HG02642 (cell line): ENCODE measurements at regions not wholly inside any gene's neighbourhood (a gene's known extent, or its start where the extent isn't known, plus 50 kb on each side); places are given as distances from the start of the nearest gene placed in this dataset.

ENCODE experiments used
- ATAC-seq: cut with Tn5 transposase; IDR thresholded peaks from one replicate; pipeline ENCODE4 v1.9.1; 2021; ENCODE audit warnings: mild to moderate bottlenecking; ENCODE audit not compliant: unreplicated experiment, poor library complexity

DNA sequence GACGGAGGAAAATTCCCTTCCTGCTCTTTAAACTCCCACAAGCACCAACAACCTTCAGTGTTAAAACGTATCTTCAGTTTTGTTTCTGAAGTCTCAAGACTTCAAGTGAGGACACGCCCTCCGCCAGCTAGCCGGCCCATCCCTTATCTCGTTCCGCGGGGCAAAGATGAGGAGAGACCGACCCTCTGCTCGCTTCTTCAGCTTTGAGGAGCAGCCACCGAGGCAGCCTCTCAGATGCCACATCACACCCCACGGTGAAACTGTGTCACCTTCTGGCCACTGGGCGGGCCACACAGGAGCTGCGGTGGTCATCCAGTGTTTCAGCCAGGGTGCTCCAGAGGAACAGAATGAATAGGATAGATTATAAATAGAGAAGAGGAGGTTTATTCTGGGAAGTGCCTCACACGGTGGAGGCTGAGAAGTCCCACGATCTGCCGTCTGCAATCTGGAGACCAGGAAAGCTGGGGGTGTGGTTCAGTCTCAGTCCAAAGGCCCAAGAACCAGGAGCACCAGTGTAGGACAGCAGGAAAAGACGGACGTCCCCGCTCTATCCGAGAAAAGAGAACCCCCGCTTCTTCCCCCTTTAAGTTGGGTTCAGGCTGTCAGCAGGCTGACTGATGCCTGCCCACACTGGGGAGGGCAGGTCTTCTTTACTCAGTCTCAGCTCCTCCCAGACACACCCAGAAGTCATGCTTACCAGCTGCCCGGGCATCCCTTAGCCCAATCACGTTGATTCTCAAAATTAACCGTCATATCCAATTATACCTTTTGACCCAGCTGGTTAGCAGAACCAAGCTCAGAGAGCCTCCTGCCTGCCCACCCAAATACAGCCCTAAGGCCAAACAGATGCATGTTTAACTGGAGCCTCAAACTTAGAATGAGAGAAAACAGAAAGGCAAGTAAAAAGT is 399.7 kb upstream of the ID2 start:
- ATAC-seq, result no peak

DNA sequence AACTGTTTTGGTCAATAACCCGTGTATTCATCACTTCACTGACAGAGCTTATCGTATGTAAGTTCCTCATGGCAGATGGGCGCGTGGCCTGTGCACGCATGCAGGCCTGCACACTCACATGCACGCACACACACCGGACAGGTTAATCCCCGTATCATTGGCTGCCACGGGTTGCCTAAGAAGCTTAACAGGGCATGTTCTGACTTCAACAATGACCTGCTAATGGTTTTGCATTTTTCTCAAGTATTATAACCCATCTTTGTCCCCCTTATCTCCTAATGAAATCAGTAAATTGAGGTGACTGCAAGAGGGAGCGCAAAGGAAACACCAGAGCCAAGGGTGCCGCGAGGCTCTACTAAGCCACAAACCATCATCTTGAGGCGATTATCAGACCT is 399.0 kb upstream of the ID2 start:
- no peak for ATAC-seq

DNA sequence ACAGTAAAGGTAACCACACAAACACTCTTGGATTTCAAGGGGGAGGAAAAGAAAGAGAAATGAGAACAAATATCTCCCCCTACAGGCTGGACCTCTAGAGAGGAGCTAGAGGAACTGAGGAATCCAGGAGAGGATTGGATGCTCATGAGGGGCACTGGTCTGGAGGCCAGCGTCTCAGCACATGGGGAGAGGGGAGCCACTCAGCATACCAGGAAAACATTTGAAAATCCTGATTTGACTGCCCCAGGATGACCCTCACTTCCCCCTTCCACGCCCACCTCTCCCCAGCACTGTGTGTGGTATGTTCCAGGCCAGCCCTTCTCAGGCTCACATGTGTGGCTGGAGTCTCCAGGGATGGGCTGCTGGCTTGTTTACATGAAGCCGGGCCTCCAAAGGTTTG is 396.8 kb upstream of the ID2 start:
- no peak for ATAC-seq

DNA sequence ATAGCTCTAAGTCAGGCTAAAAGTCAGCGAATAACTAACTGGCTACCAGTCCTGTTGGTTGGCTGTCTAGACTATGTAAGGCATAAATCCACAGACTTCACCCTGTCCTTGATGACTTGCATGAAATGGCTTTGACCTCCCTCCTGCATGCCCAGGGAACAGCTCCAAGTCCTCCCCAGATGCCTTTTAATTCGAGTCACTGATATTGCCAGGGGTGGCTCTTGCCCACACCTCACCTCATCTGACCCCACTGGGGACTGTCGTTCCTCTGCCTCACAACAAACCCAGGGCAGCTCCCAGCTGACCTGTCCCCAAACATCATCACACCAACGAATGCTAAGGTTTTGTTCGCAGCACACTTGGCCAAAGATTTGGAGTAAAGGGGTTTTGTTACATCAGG is 396.0 kb upstream of the ID2 start:
- ATAC-seq, result no peak

DNA sequence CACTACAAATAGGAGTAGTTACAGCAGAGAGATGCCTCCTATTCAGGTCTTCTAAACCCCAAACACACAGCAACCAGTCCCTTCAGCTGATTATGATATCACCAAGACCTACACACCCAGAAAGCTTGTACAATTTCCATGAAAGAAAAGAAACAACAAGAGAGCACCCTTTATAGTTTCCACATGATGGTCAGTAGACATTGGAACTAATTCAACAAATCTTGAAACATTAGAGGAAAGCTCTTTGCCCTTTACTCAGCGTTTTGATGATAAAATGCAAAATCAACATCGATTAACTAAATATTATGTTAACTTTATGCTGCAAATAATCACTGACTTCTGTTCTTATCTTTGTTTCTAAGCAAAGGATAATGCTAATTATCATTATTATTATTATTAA is 393.6 kb upstream of the ID2 start:
- no peak for ATAC-seq

DNA sequence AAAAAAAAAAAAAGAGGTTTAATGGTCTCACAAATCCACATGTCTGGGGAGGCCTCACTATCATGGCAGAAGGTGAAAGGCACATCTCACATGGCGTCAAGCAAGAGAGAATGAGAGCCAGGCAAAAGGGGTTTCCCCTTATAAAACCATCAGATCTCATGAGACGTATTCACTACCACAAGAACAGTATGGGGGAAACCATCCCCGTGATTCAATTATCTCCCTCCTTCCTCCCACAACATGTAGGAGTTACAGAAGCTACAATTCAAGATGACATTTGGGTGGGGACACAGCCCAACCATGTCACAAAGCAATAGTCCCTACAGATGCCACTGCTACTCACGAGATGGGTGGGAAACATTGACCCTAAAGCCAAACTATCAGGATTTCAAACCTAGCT is 392.7 kb upstream of the ID2 start:
- ATAC-seq, result no peak

DNA sequence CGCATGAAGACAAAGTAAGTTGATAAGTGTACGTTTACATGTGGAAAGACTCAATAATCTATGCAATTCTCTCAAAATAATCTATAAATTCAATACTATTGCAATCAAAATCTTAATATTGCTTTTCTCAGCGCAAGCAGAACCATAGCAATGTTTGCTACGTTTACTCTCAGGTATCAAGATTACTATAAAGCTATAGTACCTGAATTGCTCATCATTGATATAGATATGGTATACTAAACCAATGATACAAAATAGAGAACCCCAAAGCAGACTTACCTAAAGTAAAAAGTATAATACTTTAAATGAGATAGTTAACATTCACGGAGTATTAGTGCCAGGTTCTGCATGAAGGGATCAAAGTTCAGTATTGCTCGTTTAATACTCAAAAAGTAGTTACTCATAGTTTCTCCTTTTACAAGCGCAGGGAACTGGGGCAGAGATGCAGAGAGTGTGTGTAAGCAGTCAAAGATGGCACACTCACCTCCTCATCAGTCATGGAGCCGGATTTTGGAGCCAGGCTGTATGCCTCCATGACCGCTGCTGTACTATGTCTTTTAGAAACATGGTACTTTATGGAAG is 391.0 kb upstream of the ID2 start:
- no peak for ATAC-seq

DNA sequence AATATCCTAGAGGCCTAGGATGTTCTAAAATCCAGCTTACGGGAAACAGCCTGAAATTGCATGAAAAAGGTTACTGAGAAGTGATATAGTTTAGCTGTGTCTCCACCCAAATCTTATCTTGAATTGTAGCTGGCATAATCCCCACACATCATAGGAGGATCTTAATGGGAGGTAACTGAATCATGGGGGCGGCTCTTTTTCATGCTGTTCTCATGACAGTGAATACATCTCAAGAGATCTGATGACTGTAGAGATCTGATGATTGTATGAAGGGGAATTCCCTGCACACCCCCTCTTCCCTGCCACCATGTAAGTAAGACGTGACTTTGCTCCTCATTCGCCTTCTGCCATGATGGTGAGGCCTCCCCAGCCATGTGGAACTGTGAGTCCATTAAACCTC is 385.6 kb upstream of the ID2 start:
- ATAC-seq, result no peak

DNA sequence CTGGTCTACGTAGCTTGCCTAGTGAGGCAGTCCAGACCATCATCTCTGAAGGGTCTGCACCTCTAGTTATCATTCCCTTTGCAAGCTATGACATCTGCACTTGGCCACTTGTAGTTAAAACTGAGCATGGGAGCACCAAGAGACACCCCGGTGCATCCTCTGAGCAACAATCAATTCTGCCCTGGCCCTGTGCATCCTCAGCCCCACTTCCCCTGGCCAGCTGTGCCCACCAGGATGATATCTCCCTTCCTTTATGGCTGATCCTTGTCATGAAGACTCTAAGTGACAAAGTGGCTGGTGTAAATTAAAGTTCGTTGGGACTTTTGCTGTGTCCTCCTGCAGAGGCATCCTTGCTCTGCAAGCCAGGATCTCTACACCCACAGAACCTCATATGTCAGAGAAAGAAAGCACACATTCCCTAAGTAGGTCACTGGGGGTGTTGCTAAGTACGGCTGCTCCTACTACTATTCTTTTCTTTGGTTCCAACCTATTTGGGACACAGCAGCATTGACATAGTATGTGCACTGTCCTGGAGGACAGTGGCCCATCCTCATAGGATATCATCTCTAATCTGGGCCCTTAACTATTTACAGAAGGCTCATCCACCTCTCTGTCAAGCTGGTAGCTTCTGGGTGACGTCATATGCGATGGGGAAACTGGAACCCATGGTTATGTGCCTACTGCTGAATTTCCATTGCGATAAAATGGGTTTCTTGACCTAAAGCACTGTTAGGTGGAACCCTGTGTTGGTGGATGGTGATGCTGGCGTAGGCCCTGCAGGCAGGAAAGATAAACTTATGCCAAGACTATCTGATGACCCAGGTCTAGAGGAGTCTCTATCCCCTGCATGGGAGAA is 384.3 kb upstream of the ID2 start:
- no peak for ATAC-seq

DNA sequence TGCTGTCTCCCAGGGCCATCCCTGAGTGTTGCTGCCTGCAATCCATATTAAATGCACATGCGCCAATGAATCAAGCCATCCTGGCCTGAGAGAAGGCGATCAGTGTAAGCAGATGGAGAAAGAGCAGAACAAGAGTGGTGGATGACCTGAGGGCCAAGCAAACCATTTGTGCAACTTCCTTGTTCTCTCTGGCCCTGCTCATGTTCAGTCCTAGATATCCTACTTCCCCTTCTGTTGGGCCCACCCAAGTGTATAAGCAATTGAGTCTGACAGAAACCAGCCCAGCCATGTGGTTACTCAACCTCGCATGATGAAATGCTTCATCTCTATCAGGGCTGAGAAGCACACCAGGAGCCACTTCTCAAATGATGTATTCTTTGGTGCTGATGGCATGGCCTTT is 383.1 kb upstream of the ID2 start:
- ATAC-seq, result no peak

DNA sequence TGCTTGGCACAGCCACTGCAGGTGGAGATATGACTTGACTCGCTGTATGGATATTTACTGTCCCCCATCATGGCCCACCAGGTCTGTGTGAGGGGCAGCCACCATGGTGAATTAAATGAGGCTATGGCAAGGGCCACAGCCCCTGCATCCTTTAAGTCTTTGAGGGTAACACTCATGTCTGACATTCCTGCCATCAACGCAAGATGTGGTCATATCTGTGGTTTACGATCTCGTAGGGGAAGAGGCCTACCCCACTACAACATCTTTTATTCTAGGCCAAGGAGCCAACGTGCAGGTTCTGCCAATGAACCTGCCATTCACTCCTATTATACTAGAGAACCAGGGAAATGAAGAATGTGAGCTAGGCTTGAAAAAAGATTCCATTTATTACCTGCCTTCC is 381.6 kb upstream of the ID2 start:
- ATAC-seq, result no peak

DNA sequence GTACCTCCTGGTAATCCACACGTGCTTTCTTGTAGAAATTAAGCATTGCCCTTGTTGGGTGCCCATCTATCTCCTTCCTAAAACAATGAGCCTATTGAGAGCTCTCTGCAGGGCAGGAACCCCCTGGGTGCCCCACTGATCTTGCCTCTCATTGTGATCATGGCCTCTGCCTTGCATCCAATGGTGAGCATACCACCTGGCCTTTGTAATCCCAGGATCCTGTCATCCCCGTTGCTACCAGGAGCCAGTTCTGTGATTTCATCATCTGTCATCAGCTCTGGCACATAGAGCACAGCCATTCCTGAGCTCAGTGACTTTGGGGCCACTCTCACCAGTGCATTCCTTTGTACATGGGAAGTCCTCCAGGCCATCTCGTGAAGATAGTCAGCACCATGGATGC is 381.0 kb upstream of the ID2 start:
- no peak for ATAC-seq

DNA sequence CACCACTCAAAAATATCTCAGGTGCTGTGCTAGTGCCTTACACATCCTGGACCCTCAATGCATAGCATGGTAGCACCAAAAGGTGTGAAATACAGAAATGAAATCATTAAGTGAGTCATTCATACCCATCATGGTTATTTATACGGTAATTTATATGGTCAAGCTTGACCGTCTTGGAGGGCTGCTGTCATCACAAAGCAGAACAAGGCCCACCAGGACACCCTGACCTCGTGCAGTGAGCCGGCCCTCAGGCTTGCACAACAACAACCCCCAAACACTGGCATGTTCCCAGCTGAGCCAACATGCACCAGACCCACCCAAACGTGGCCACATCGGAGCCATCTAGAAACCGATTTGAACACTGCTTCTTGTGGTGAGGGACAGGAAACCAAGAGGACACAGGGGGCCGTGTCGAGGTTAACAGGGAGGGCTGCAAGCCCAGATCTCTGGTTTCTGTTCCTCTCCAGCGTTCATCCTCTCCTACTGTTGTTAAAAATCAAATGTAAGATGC is 378.5 kb upstream of the ID2 start:
- peak; percentile 78 for ATAC-seq

DNA sequence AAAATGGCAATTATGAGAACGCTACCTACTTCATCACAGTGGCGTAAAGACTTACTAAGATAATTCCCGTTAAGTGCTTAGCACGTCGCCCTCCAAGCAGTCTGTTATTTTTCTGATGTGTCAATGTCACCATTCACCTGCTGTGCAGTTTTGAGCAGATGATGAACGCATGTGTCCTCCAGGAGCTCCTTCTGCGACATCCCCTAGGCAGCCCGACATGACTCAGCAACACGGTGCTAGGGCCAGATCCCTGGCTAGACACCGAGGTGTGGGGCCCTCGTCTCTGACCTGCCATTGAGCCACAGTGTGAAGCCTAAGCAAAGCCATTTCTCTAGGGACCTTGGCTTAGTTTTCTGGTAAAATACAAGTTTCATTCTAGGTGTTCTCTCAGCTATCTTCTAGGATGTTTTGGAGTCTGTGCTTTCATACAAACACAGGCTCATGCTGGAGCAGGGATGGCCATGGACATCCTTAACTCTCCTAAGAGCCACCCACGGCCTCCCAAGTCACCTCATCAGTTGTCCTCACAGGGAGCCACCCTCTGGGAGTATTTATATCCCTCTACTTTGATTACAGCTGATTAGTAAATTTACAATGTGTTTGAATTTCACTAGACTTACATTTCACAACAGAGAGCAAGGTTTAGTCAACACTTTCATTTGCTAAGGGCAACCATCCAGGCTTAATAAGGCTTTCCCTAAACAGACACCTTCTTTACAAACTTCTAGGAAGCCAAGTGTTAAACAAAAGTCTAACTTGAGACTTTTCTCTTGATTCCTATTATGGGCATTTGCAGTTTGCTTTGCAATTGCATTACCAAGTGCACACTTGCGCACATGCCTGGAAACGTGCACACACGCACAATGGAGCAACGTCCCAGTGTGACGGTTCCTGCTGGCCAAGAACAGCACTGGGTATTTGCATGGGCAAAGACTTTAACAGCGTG is 376.8 kb upstream of the ID2 start:
- no peak for ATAC-seq

DNA sequence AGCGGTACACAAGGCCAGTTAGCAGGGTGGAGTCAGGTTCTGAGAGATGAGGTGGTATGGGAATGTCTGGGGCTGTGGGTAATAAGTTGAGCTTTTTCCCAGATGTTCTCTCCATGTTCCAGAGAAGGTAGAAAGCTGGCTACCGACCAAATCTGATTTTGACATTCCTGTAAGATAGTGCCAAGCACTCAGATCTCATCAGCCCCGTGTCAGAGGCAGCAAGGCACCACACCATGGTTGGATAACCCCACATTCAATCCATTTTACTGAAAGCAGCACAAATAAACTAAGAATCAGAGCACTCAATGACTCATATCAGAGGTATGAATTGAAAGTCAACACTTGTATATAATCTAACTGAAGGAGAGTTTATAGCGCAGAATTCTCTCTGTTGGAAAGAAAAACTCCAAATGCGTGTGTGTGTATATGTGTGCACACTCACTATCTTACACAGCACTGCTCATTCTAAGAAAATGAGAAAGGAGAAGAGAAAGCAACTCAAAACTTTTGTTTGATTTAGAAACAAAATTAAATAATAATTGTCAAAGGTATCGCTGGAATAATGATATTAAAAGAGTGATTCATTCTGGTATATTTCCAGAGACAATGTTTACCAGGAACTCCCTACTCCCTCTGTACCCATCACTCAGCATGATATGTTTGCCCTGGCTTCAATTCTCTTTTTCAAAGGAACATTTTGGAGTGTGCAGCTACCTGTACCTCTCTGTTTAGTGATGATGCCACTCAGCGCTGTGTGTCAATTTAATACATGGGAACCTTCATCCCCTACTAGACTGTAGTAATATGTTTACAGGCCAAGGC is 375.1 kb upstream of the ID2 start:
- ATAC-seq, result no peak

DNA sequence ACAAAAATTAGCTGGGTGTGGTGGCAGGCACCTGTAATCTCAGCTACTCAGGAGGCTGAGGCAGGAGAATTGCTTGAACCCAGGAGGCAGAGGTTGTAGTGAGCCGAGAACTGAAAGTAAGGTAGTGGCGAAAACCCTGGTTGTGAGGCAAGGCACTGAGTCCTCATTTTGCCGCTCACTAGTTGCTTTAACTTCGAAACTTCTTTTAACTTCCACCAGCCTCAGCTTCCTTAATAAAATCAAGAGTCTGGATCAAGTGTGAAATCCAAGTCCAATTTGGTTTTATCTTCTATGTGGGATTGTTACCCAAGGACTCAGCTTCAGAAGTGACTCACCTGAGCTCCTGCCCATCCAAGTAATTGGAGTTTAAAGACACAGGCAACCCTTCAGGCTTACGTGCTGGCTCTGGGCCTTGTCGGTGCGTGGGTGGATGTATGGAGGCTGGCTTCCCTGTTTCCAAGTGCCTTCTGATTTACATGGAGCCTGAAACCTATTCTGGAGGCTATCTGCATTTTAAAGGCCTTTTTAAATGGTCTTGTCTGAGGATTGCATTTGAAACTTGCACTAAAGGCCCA is 374.2 kb upstream of the ID2 start:
- no peak for ATAC-seq

DNA sequence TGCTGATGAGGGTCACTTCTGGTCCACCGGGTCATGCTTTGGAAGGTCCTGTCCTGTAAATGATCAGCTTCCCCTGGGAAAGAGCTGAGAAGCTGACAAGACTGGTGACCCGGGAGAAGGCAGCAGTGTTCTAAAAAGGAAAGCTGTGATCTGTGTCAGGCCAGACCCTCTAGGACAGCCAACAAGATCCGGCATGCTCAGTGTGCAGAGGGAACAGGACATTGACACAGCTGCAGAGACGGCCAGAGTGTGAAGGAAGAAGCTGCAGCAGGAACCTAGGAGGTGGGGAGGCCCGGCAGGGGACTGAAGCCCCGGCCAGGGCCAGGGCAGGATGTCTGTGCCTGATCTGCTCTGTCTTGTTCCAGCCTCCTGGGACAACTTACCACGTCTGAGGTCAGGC is 372.7 kb upstream of the ID2 start:
- no peak for ATAC-seq

DNA sequence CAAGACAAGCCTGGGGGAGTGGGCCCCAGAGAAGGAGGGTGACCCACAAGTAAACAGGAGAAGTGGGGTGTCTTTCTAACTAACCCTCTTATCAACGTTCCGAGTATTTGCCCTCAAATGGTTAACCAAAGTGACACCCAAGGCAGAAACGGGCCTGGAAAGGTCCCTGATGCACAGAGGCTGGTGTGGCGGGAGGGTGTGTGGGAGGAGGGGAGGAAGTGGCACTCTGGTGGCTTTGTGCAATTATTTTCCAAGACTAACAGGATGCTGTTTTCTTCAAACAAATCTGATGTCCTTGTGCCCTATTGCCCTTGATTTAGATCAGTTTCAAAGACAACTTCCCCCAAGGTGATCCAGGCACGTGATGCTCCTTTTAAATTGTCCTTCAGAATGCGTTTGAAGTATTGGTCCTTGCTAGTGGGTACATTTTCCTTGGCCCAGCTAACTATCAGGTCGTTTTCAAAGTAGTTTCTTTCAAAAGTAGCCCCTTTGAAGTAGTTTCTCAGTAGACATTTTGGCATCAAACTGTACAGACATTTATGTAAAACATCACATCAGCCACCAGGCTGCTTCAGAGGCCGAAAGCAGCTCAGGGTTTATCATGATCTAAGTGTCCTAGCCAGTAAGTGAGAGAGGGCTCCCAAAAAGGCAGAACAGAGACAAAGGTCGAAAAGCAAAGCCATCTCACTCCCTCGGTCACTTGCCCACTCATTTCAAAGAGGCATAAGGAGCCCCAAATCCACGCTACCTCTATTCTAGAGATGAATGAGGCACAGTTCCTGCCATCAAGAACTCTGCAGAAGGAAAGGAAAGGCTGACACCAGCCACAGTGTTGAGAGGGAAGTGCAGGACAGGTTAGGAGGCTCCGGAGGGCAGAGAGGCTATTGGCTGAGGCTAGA is 371.1 kb upstream of the ID2 start:
- ATAC-seq, result no peak
